HepG2 (cell line): ENCODE measurements at regions not wholly inside any gene's neighbourhood (a gene's known extent, or its start where the extent isn't known, plus 50 kb on each side); places are given as distances from the start of the nearest gene placed in this dataset.

Experiments
- HNF4A ChIP-seq: sonication (generic); formaldehyde crosslinking; IDR thresholded peaks from 2 replicates; pipeline ENCODE4 v1.4.0; 2020; ENCODE audit warnings: missing genetic modification reagents
- ZNF550 ChIP-seq: sonication (generic); formaldehyde crosslinking; IDR thresholded peaks from 2 replicates; pipeline ENCODE4 v1.4.0; 2020; ENCODE audit warnings: mild to moderate bottlenecking, missing genetic modification reagents, borderline replicate concordance
- TF ChIP-seq, protein P1 (sequence below): sonication (generic); formaldehyde crosslinking; IDR thresholded peaks from 2 replicates; pipeline ENCODE4 v1.4.0; 2020; ENCODE audit warnings: mild to moderate bottlenecking, missing genetic modification reagents
- TF ChIP-seq, protein P2 (sequence below): IDR thresholded peaks from 2 replicates; pipeline ENCODE4 v1.6.1; 2012; ENCODE audit warnings: inconsistent platforms
- TF ChIP-seq, protein P3 (sequence below): sonication (generic); formaldehyde crosslinking; IDR thresholded peaks from 2 replicates; pipeline ENCODE4 v1.5.0; 2020; ENCODE audit warnings: mild to moderate bottlenecking, missing genetic modification reagents, moderate library complexity

- TF ChIP-seq, protein P1, sequence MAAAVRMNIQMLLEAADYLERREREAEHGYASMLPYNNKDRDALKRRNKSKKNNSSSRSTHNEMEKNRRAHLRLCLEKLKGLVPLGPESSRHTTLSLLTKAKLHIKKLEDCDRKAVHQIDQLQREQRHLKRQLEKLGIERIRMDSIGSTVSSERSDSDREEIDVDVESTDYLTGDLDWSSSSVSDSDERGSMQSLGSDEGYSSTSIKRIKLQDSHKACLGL = no peak
- TF ChIP-seq HNF4A (no peak), ZNF550 (CRISPR knock-in tag) (no peak)
- TF ChIP-seq, protein P2, sequence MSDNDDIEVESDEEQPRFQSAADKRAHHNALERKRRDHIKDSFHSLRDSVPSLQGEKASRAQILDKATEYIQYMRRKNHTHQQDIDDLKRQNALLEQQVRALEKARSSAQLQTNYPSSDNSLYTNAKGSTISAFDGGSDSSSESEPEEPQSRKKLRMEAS = no peak
- TF ChIP-seq, protein P3, sequence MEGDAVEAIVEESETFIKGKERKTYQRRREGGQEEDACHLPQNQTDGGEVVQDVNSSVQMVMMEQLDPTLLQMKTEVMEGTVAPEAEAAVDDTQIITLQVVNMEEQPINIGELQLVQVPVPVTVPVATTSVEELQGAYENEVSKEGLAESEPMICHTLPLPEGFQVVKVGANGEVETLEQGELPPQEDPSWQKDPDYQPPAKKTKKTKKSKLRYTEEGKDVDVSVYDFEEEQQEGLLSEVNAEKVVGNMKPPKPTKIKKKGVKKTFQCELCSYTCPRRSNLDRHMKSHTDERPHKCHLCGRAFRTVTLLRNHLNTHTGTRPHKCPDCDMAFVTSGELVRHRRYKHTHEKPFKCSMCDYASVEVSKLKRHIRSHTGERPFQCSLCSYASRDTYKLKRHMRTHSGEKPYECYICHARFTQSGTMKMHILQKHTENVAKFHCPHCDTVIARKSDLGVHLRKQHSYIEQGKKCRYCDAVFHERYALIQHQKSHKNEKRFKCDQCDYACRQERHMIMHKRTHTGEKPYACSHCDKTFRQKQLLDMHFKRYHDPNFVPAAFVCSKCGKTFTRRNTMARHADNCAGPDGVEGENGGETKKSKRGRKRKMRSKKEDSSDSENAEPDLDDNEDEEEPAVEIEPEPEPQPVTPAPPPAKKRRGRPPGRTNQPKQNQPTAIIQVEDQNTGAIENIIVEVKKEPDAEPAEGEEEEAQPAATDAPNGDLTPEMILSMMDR = no peak
Measured at GRCh38 chr21:18549214-18549905, 145.8 kb upstream of the TMPRSS15 start.
